ENCODE measurements at regions not wholly inside any gene's neighbourhood (a gene's known extent, or its start where the extent isn't known, plus 50 kb on each side); places are given as distances from the start of the nearest gene placed in this dataset.

GRCh38 chr4:43345323-43345925, 452.9 kb downstream of the GRXCR1 start:
- no peak for DNase-seq (ENCODE audit: low spot score)

GRCh38 chr4:43348591-43348990, 456.1 kb downstream of the GRXCR1 start:
- no peak for DNase-seq (ENCODE audit: low spot score)

GRCh38 chr4:43351970-43352806, 459.7 kb downstream of the GRXCR1 start:
- no peak for DNase-seq (ENCODE audit: low spot score)

GRCh38 chr4:43352859-43353258, 460.3 kb downstream of the GRXCR1 start:
- no peak for DNase-seq (ENCODE audit: low spot score)

GRCh38 chr4:43353552-43353951, 461.0 kb downstream of the GRXCR1 start:
- no peak for DNase-seq (ENCODE audit: low spot score)

GRCh38 chr4:43356786-43357185, 464.3 kb downstream of the GRXCR1 start:
- no peak for DNase-seq (ENCODE audit: low spot score)

GRCh38 chr4:43357252-43357974, 464.9 kb downstream of the GRXCR1 start:
- DNase-seq (ENCODE audit: low spot score) = no peak

- no peak for DNase-seq (ENCODE audit: low spot score)
Measured at GRCh38 chr4:43360296-43360695, 467.8 kb downstream of the GRXCR1 start.

GRCh38 chr4:43362875-43363636, 470.5 kb downstream of the GRXCR1 start:
- no peak for DNase-seq (ENCODE audit: low spot score)

GRCh38 chr4:43369036-43369594, 476.6 kb downstream of the GRXCR1 start:
- no peak for DNase-seq (ENCODE audit: low spot score)

GRCh38 chr4:43373201-43373600, 480.7 kb downstream of the GRXCR1 start:
- peak; percentile 21 for DNase-seq (ENCODE audit: low spot score)

GRCh38 chr4:43374216-43374751, 481.8 kb downstream of the GRXCR1 start:
- DNase-seq (ENCODE audit: low spot score) = no peak

- peak; percentile 4 for DNase-seq (ENCODE audit: low spot score)
Measured at GRCh38 chr4:43379016-43379415, 486.5 kb downstream of the GRXCR1 start.

GRCh38 chr4:43380093-43380492, 487.6 kb downstream of the GRXCR1 start:
- DNase-seq (ENCODE audit: low spot score) = no peak

- DNase-seq (ENCODE audit: low spot score) = no peak
Measured at GRCh38 chr4:43391069-43391468, 498.6 kb downstream of the GRXCR1 start.

GRCh38 chr4:43394976-43395375, 502.5 kb downstream of the GRXCR1 start:
- DNase-seq (ENCODE audit: low spot score) = no peak

GRCh38 chr4:43399726-43400125, 507.2 kb downstream of the GRXCR1 start:
- no peak for DNase-seq (ENCODE audit: low spot score)

- DNase-seq (ENCODE audit: low spot score) = no peak
Measured at GRCh38 chr4:43402393-43402792, 509.9 kb downstream of the GRXCR1 start.

GRCh38 chr4:43410636-43411035, 518.1 kb downstream of the GRXCR1 start:
- DNase-seq (ENCODE audit: low spot score) = no peak

GRCh38 chr4:43411226-43411625, 518.7 kb downstream of the GRXCR1 start:
- no peak for DNase-seq (ENCODE audit: low spot score)

GRCh38 chr4:43423276-43423675, 530.8 kb downstream of the GRXCR1 start:
- no peak for DNase-seq (ENCODE audit: low spot score)

- DNase-seq (ENCODE audit: low spot score) = no peak
Measured at GRCh38 chr4:43425206-43425605, 532.7 kb downstream of the GRXCR1 start.

Data from Ammon's horn (tissue), 1 donor.